COLO668 (cell line): ENCODE measurements at regions not wholly inside any gene's neighbourhood (a gene's known extent, or its start where the extent isn't known, plus 50 kb on each side); places are given as distances from the start of the nearest gene placed in this dataset.
"Not testable (repeated sequence)": the region's sequence is repeated elsewhere in the genome, so short reads cannot be mapped to it uniquely, and the experiment has no call there.

Experiments used
- DNase-seq: peaks from one replicate; lab custom pipeline; 2025; ENCODE audit not compliant: unreplicated experiment; lab: John Stamatoyannopoulos, UW

DNA sequence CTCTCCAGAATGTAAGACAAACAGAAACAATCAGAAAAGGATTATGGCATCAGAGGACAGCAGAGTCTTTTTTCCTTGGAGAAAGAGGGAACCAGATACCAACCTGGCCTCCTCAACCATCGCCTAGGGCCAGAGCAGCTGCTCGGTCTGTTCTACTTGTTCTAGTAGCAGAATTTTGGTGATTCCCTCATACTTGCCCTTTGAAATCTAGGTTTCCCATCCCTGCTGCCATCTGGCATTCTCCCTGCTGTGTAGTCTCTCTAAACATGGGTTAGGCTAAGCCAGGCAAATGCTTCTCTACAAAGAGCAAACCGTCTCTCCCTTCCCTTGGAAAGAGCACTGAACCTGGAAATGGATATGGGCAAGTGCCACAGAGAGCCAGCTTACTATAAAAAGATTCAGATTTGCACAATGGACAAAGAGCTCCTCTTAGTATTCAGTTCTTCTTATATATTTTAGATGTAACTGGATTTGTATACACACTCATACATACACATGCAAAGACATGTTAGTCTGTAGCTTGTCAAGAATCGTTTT is 208.6 kb upstream of the ST6GAL2 start:
- DNase-seq, result no peak

DNA sequence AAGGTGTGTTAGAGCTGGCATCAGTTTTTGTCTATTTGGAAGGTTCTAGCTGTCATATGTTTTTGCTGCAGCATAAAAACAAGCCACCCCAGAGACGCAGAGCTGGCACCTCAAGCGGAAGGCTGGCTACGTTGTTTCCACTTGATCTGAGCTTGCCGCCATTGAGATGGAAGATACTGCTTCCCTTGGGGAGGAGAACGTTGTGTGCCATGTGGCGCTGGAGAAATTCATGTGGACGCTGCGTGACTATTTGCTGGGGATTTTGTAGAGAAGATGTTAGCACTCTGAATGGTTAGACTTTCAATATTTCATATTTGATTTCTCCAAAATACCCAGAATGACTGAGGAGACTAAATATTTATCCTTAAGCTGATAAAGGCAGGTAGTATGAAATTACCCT is 216.2 kb upstream of the ST6GAL2 start:
- no peak for DNase-seq

DNA sequence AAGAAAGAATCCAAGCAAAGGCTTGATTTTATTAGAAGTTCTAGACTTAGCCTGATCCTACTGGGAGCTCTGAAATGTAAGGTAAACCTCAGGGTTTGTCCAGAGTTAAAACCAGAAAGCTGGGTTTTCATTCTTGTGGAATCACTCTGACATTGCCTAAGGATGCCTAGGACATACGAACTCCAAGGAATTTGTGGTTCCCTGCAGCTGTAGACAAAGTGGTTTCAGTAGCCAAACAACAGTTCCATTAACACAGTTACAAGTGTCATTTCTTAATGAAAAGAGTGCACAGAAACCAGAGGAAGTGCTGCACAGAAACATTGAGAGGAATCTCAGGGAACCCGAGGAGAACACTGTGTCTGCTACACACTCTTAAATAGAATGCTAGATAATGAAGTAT is 221.4 kb upstream of the ST6GAL2 start:
- DNase-seq, result no peak

DNA sequence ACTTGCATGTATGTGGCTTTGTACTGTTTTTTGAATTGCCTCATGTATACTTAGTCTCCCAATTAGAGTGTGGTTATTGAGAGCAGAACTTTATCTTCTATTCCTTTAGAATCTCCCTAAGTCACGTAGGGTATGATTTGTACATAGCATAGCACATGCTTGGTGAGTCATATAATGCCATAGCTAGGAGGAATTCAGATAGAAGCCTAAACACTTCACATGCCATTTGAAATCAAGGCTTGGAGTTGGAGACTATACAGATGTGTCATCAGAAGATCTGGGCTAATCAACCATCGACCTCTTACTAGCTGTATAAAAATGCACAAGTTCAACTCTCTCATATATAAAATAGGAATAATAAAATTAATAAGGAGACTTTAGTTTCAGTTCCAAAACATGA is 222.6 kb upstream of the ST6GAL2 start:
- no peak for DNase-seq

DNA sequence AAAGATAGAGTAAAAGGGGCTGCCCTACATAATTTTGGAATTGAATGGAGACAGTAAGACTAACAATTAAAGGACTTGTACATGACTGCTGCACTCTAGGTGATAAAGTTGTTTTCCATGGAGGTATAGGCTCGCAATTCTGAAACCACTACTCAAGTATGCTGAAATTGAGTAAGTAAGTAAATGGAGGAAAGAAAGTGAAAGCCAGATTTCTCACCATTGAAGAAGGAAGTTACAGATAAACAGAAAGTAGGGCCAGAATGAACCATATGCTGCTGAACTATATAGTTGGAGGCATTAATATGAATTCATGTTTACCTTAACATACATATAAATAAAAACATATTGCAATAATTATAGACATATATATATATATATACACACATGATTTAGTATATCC is 225.7 kb upstream of the ST6GAL2 start:
- no peak for DNase-seq

DNA sequence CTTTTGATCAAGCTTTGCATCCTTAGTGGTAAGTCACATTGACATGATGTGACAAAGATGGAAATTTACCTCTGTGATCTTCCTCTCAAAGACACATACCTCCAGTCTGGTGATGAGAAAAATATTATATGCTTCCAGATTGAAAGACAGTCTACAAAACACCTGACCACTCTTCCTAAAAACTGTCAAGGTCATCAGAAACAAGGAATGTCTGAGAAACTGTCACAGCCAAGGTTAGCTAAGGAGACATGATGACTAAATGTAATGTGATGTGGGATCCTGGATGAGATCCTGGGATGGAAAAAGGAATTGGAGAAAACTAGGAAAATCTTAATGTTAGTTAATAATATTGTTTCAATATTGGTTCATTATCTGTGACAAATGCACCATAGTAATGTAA is 226.6 kb upstream of the ST6GAL2 start:
- DNase-seq, result no peak

DNA sequence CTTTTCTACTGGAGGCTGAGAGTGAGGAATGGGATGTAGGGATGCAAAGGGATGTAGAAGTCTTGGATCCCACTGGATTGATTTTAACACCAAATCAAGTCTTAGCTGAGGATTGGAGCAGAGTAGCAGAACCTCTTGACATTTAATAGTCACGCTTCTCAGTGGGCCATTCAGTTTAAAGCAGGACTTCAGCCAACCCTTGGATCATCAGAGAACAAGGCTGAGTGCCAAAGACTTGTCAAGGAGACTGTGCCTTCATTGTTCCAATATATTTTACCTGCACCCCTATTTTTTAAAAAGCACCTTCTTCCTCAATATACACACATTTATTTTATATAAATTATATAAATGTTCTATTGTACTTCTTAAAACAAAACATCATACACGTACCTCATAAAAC is 242.4 kb upstream of the ST6GAL2 start:
- DNase-seq, result no peak

DNA sequence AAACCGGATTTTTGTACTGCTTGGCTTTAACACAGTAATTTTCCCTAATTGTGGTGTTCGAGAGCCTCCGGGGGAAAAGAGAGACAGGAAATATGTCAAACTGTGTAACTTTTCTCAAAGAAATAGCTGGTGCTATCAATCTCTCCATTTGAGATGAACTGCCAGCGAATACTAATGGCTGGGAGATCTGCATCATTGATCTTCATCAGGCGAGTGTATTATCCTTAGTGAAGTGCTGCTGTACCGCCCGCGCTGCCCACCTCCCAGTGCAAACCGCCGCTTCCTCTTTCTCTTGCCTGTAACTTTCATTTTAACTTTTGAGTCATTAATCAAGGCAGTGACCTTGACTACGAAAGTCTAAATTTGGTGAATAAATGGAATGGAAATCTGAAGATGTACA is 246.1 kb upstream of the ST6GAL2 start:
- no peak for DNase-seq

DNA sequence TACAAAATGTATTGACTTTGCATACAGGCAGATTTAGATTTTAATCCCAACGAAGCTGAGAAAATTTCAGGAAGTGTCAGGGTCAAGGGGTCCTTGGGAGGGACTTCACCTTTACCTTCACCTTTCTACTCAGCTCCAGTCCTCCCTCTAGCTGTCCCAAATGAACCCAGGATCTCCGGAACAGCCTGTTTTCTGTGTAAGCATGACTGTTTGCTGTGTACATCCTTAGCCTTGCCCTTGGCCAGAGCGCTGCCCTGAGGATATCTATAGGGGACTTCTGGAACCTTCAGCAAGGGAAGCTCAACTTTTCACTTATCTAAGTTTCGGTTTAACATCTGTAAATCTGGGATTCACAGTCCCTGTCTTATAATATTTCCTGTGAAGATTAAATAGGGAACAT is 246.8 kb upstream of the ST6GAL2 start:
- DNase-seq, result no peak

DNA sequence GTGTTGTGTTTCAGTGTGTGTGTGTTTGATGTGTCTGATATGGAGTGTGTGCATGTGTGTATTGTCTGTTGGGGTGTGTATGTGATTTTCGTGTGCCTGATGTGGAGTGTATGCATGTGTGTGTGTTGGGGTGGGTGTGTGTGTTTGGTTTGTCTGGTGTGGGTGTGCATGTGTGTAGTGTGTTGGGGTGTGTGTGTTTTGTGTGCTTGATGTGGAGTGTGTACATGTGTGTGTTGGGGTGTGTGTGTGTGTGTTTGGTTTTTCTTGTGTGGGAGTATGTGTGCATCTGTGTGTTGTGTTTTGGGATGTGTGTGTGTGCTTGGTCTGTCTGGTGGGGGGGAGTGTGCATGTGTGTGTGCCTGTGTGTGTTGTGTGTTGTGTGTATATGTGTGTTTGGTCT is 247.4 kb upstream of the ST6GAL2 start:
- DNase-seq, result no peak

DNA sequence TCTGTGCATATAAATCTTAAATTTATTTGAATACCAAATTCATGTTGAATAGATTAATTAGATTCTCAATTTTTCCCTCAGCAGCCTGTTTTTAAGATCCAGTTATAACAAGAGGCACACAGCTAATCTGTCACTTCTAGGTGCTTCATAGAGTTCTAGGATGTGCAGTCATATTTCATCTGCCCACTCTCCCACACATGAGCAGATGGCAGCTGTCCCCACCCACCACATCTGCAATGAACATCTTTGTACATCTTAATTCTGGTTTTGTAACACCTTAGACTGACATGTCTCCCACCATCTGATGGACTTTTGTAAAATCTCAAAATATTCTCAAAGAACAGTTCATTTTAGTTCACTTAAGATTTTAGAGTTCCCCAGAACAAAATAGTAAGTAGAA is 250.8 kb upstream of the ST6GAL2 start:
- no peak for DNase-seq

DNA sequence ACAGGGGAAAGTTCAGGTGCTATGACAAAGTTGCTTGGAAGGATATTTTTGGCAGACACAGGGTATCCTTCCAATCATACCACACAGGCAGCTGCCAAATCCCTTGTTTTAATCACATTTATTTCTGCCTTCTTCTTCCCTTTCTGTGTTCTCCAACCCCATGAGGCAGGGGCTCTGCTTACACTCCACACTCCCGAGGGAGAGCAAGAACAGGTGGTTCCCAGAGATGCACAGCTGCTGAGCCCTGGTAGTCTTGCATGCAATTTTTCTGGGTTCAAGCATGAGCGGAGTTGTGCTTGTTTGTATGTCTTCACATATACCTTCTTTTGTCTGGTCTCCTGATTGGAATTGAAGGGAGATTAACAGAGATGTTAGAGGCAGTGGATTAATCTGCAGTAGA is 251.7 kb upstream of the ST6GAL2 start:
- DNase-seq, result no peak

DNA sequence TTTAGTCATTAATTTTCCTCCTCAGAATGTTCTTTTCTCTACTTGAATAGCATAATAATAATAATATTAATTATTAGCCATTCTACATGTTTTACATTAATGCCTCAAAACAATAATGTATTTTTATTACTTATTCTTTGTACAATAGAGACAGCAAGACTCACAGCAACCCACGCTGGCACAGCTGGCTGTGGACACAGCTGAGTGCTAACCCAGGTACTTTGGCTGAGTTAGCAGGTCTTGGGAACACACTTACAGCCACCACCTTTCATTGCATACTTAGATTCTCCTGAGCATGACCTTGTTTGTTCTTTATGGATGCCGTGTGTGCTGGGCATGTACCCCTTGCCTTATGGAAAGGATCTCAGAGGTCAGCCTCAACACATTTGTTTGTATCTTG is 260.2 kb upstream of the ST6GAL2 start:
- no peak for DNase-seq

DNA sequence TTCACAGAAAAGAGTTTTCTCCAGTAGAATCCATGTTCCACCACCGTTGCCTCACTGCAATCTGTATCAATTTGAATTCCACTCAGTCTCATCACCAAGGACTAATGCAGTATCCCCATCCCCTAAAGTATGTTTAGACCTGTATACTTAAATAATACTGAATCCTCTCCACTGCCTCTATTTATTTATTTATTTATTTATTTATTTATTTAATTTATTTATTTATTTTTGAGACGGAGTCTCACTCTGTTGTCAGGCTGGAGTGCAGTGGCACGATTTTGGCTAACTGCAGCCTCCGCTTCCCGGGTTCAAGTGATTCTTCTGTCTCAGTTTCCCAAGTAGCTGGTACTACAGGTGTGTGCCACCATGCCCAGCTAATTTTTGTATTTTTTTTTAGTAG is 260.7 kb upstream of the ST6GAL2 start:
- not testable (repeated sequence) for DNase-seq

DNA sequence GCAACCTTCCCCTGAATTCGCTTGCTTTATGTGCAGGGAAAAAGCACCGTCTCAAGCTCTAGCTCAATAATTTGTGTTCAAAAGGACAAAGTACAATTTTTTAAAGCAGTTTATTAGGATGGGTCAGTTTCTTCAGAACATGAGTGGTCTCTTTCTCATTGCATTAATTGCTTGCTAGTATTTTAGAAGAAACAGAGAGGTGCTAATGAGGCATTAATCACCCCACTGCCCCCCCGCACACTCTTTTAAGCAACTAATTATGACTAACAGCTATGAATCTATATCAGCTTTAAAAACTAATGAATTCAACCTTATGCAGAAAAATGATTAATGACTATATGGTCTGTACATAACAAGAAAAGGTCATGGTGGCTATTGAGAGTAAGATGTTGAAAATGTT is 262.1 kb upstream of the ST6GAL2 start:
- no peak for DNase-seq

DNA sequence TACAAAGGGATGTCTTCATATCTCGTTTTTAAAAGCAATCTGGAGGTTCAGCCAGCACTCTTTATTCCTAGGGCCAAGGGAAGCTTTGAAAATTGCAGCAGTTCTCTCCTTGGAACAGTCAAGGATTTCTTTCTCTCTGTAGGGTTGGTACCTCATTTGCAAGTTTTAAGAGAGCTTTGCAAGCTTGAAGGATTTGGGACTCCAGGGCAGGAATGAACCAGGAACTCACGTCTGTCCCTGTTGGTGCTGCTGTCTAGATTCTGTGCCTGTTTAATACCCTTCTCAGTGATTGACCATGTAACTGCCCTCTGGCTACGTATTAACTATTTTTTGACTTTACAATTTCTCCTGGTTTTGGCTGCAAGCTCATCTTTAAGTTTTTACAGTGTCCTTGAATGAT is 262.5 kb upstream of the ST6GAL2 start:
- no peak for DNase-seq

DNA sequence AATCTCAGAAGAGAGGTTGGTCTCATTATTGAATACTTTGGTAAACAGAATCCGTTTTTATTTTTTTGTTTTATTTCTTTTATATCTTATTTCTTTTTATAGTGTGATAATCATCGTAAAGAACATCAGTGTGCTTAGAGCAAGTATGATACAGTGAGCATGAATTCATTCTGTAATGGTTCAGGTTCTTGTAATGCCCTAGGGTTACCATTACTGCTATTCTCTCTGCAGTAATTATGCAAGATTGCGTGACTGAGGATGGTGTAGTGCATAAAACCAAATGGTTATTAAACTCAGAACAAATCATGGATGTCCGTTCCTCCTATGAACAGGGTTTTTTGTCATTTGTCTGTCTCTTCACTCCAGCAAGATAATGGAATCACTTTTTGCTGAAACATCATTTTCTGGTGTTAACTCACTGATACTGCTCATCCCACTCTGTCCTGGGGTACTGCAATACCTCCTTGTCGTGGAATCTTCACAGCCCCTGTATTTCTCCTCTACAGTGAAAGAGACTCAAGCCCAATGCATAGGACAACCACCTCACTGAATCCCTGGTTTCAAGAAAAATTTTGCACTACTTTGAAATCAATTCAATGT is 274.8 kb upstream of the ST6GAL2 start:
- DNase-seq, result no peak

DNA sequence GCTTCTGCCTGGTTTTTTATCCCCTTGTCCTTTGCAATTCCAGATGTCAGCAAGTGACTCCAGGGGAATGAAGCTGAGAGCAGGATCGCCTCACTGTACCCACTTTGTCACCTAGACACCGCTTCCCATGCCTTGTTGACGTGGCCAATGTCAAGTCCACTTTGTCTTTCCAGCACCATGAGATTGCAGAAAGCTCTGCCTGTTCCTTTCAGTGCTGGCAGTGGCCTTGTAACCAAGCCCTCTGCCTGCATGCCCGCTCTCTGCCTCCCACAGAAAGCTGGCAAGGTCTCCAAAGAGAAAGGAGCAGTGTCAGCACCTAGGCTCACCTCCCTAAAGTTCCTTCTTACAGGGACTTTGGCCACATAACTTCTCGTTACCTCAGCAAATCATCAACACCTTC is 282.2 kb upstream of the ST6GAL2 start:
- DNase-seq, result no peak

DNA sequence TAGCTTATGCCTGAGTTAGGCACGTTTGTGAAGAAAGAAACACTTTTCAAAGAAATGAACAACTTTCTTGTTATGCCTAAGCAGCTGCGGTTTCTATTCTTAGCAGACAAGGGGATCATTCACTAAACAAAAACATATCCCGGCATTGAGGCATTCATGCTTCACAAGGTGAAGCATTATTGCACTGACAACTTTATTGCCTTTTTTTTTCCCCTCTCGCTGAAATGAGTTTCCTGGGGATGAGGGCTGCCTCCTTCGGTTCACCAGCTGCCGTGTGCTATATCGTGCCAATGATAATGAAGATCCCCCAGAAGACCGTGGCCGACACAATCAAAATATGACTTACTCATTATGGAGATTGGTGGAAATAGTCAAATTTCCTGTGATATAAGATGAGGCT is 288.2 kb upstream of the ST6GAL2 start:
- DNase-seq, result no peak

DNA sequence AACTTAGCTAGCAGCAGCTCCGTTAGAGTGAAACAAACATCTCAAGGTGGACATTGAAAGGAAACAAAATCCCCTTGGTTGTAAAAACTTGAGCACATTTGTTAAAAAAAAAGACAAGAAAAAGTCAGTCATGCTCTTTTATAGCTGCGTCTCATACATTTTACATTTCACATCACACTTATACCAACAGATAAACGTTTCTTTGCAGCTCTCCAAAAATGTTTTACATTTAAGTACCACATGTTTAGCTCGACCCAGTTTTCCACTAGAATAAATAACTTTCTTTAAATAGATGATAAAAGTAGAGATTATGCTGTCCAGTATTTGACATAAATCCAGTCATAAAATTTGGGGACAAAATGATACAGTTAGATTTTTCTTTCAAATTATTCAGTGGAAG is 297.0 kb upstream of the ST6GAL2 start:
- DNase-seq, result no peak

DNA sequence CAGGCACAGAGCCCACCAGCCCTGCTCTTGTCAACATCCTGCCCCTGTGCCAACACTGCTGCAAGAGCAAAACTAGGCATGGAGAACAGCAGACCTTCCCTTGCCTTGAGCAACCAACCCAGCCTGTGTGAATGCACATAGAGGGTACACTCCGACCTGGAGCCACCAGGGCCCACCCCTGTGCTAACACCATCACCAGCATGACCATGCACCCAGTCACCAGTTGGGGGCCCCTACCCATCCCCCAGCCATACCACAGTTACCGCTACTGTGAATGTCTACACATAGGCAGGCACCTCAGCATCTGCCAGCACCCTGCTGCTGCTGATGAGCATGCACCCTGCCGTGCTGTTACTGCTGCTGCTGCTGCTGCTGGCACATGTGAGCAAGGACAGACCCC is 301.9 kb upstream of the ST6GAL2 start:
- DNase-seq, result no peak

DNA sequence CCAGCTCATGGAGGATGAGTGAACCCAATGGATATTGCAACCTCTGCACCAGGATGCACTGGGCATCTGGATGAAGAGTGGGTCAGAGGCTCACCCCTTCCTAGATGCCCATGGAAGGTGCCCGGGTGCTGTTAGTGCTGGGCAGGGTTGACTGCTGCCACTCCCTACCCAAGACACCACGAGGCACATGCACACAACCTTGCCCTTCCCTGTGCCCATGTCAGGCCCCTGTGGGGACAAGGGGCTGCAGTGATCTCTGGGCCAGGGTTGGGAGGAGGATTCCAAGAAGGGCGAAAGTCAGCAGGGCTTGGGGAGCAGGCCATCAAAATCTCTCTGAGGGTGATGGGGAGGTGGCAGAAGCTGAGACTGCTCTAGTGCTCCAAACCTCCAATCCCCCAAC is 309.7 kb upstream of the ST6GAL2 start:
- DNase-seq, result no peak

DNA sequence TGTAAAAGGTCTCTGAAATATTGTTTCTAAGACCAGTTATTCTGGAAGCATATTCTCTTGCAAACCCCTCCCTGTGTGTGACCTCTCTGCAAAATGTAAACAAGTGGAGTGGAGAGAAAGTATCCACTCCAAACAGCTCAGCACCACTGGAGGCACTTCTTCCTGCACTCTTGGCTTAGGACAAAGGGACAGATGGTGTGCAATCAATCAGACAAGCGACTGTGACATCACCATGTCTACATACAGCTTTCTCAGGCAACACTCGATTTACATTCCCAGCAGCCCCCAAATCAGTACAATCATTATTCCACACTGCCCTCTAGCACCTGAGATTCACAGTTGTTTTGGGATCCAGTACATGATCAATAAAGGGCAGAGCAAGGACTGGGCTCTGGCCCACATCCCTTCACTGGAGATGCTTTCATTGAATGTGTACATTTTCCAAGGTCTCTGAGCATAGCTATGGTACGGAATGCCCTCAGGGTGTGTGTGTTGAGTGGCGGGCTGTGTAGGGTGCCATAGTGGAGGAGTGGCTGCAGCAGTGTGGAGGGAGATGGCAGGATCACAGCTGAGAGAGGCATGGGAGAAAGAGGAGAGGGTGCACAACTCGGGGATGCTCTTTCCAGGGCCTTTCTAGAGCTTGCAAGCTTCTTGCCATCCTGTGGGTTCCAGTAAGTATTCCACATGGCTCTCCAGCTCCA is 311.8 kb upstream of the ST6GAL2 start:
- DNase-seq, result peak; percentile 52
